NCI-H526 treated with DMSO at 0.1 percent for 48 hours (cell line): ENCODE measurements at regions not wholly inside any gene's neighbourhood (a gene's known extent, or its start where the extent isn't known, plus 50 kb on each side); places are given as distances from the start of the nearest gene placed in this dataset.

Source experiments
- DNase-seq: peaks from one replicate; lab custom pipeline; 2025; lab: John Stamatoyannopoulos, UW

- no peak for DNase-seq
Measured at GRCh38 chr4:3704669-3705068, 61.5 kb upstream of the ADRA2C start.

GRCh38 chr4:3703677-3704521 is 62.3 kb upstream of the ADRA2C start:
- no peak for DNase-seq

- no peak for DNase-seq
Measured at GRCh38 chr4:3703343-3703676, 62.9 kb upstream of the ADRA2C start.

GRCh38 chr4:3702561-3703221 is 63.5 kb upstream of the ADRA2C start:
- DNase-seq, result no peak

- no peak for DNase-seq
Measured at GRCh38 chr4:3701736-3702560, 64.2 kb upstream of the ADRA2C start.

GRCh38 chr4:3701271-3701734 is 64.9 kb upstream of the ADRA2C start:
- no peak for DNase-seq

GRCh38 chr4:3700736-3701135 is 65.4 kb upstream of the ADRA2C start:
- DNase-seq, result no peak

- DNase-seq, result no peak
Measured at GRCh38 chr4:3700223-3700622, 66.0 kb upstream of the ADRA2C start.

GRCh38 chr4:3699678-3700077 is 66.5 kb upstream of the ADRA2C start:
- DNase-seq, result no peak

GRCh38 chr4:3699261-3699660 is 66.9 kb upstream of the ADRA2C start:
- no peak for DNase-seq

GRCh38 chr4:3697033-3697432 is 69.2 kb upstream of the ADRA2C start:
- no peak for DNase-seq

GRCh38 chr4:3690551-3691152 is 75.5 kb upstream of the ADRA2C start:
- no peak for DNase-seq

GRCh38 chr4:3689576-3690550 is 76.3 kb upstream of the ADRA2C start:
- DNase-seq, result no peak

- DNase-seq, result no peak
Measured at GRCh38 chr4:3689006-3689405, 77.2 kb upstream of the ADRA2C start.

- DNase-seq, result no peak
Measured at GRCh38 chr4:3688018-3688998, 77.9 kb upstream of the ADRA2C start.

- no peak for DNase-seq
Measured at GRCh38 chr4:3687538-3687937, 78.6 kb upstream of the ADRA2C start.

- no peak for DNase-seq
Measured at GRCh38 chr4:3686753-3687152, 79.4 kb upstream of the ADRA2C start.

GRCh38 chr4:3685081-3685645 is 81.0 kb upstream of the ADRA2C start:
- DNase-seq, result no peak

- no peak for DNase-seq
Measured at GRCh38 chr4:3684546-3684945, 81.6 kb upstream of the ADRA2C start.
